IMR-90 (cell line): ENCODE measurements at regions not wholly inside any gene's neighbourhood (a gene's known extent, or its start where the extent isn't known, plus 50 kb on each side); places are given as distances from the start of the nearest gene placed in this dataset.

Experiments
- ATAC-seq: fragments of 200-7000 bp; cut with Tn5 transposase; 2 replicates; pipeline ENCODE4 v1.9.1; 2020; ENCODE audit warnings: low read depth, mild to moderate bottlenecking, moderate library complexity
- BruUV-seq: library from RNA; stranded (reverse); fragments of 400-500 nt; replicated peaks from 2 replicates; lab custom pipeline; 2021; lab: Mats Ljungman, UMichigan
- CTCF ChIA-PET: fragments of 300-600 bp; formaldehyde crosslinking; extraction: SDS; loops from one replicate; lab custom pipeline; 2021; ENCODE audit warnings: antibody characterized with exemption; lab: Yijun Ruan, JAX
- POLR2A ChIA-PET: fragments of 300-600 bp; sonication (Branson Sonifier 250); formaldehyde crosslinking; loops from one replicate; lab custom pipeline; 2022; ENCODE audit warnings: antibody characterized with exemption; ENCODE audit not compliant: unreplicated experiment; lab: Charles Lee
- DNase-seq: peaks from one replicate; pipeline ENCODE4 v3.0.0; 2013
- H2AFZ ChIP-seq: replicated peaks from 2 replicates; pipeline ENCODE3; 2013; ENCODE audit warnings: low read length, mild to moderate bottlenecking; ENCODE audit not compliant: poor library complexity
- H2AK5ac ChIP-seq: 2 replicates; pipeline ENCODE4 v1.6.1; 2013; ENCODE audit warnings: low read depth, low read length, inconsistent platforms
- H2AK9ac ChIP-seq: replicated peaks from 2 replicates; pipeline ENCODE3; 2013; ENCODE audit warnings: mild to moderate bottlenecking, low read depth, low read length, moderate library complexity; ENCODE audit not compliant: poor library complexity
- H2BK120ac ChIP-seq: 2 replicates; pipeline ENCODE4 v1.6.1; 2013; ENCODE audit warnings: low read depth, low read length, inconsistent platforms
- H2BK15ac ChIP-seq: 3 replicates; pipeline ENCODE4 v1.6.1; 2013; ENCODE audit warnings: low read depth, low read length, inconsistent platforms
- H2BK20ac ChIP-seq: 2 replicates; pipeline ENCODE4 v1.6.1; 2013; ENCODE audit warnings: low read depth, mild to moderate bottlenecking, inconsistent platforms, low read length, moderate library complexity
- H2BK5ac ChIP-seq: 2 replicates; pipeline ENCODE4 v1.6.1; 2013; ENCODE audit warnings: mild to moderate bottlenecking, low read depth, low read length, inconsistent platforms; ENCODE audit not compliant: poor library complexity, severe bottlenecking
- H3K14ac ChIP-seq: replicated peaks from 2 replicates; pipeline ENCODE4 v1.6.1; 2013; ENCODE audit warnings: low read depth, low read length, inconsistent platforms
- H3K18ac ChIP-seq: 2 replicates; pipeline ENCODE4 v1.6.1; 2013; ENCODE audit warnings: low read depth, low read length, control low read depth
- H3K23ac ChIP-seq: 2 replicates; pipeline ENCODE4 v1.6.1; 2013; ENCODE audit warnings: low read depth, low read length, inconsistent platforms
- H3K27ac ChIP-seq: 2 replicates; pipeline ENCODE4 v1.5.1; 2013; ENCODE audit warnings: mild to moderate bottlenecking, control low read depth, low read length; ENCODE audit not compliant: insufficient read depth
- H3K27me3 ChIP-seq: 2 replicates; pipeline ENCODE4 v1.6.1; 2013; ENCODE audit warnings: low read length; ENCODE audit not compliant: control insufficient read depth, insufficient read depth
- H3K36me3 ChIP-seq: 2 replicates; pipeline ENCODE4 v1.6.1; 2013; ENCODE audit warnings: low read length, mixed read lengths; ENCODE audit not compliant: control insufficient read depth, insufficient read depth
- H3K4ac ChIP-seq: 2 replicates; pipeline ENCODE4 v1.6.1; 2013; ENCODE audit warnings: low read depth, low read length, inconsistent platforms
- H3K4me1 ChIP-seq: 2 replicates; pipeline ENCODE4 v1.6.1; 2013; ENCODE audit warnings: low read length, mixed read lengths; ENCODE audit not compliant: control insufficient read depth, insufficient read depth
- H3K4me2 ChIP-seq: 2 replicates; pipeline ENCODE4 v1.6.1; 2013; ENCODE audit warnings: low read depth, mild to moderate bottlenecking, control low read depth, low read length, moderate library complexity
- H3K4me3 ChIP-seq: 2 replicates; pipeline ENCODE4 v1.5.1; 2013; ENCODE audit warnings: low read depth, mild to moderate bottlenecking, control low read depth, low read length, moderate library complexity; ENCODE audit not compliant: insufficient read depth
- H3K56ac ChIP-seq: 2 replicates; pipeline ENCODE4 v1.6.1; 2013; ENCODE audit warnings: low read length, inconsistent platforms; ENCODE audit not compliant: insufficient read depth; ENCODE audit errors: extremely low read depth
- H3K79me1 ChIP-seq, 2 experiments: 2 replicates each; pipeline ENCODE4 v1.6.1; 2013; ENCODE audit warnings: low read length in 2 of 2, inconsistent platforms in 1 of 2, low read depth in 1 of 2
- H3K9ac ChIP-seq: 2 replicates; pipeline ENCODE4 v1.6.1; 2013; ENCODE audit warnings: low read depth, low read length, control low read depth
- H3K9me1 ChIP-seq: 2 replicates; pipeline ENCODE4 v1.6.1; 2013; ENCODE audit warnings: low read length, inconsistent platforms; ENCODE audit not compliant: insufficient read depth
- H3K9me3 ChIP-seq: 2 replicates; pipeline ENCODE4 v1.6.1; 2013; ENCODE audit warnings: low read length; ENCODE audit not compliant: control insufficient read depth, insufficient read depth
- H4K20me1 ChIP-seq: 2 replicates; pipeline ENCODE4 v1.6.1; 2013; ENCODE audit warnings: low read length, inconsistent platforms; ENCODE audit not compliant: insufficient read depth
- H4K5ac ChIP-seq: 2 replicates; pipeline ENCODE4 v1.6.1; 2013; ENCODE audit warnings: mild to moderate bottlenecking, low read depth, low read length, control low read depth
- H4K8ac ChIP-seq, 2 experiments: 2 replicates each; pipeline ENCODE4 v1.6.1; 2013; ENCODE audit warnings: low read depth in 2 of 2, low read length in 2 of 2, control low read depth in 1 of 2, inconsistent platforms in 1 of 2
- H4K91ac ChIP-seq: 2 replicates; pipeline ENCODE4 v1.6.1; 2013; ENCODE audit warnings: low read depth, low read length, inconsistent platforms; ENCODE audit not compliant: insufficient read depth
- CEBPB ChIP-seq: IDR thresholded peaks from 2 replicates; pipeline ENCODE4 v1.6.1; 2012; ENCODE audit warnings: low read depth, low read length, improper control_type of control experiment
- MAFK ChIP-seq: IDR thresholded peaks from 2 replicates; pipeline ENCODE4 v1.6.1; 2012; ENCODE audit warnings: low read depth, low read length, improper control_type of control experiment
- MAZ ChIP-seq: IDR thresholded peaks from 2 replicates; pipeline ENCODE4 v1.6.1; 2012; ENCODE audit warnings: low read depth, mild to moderate bottlenecking, low read length, improper control_type of control experiment, moderate library complexity, borderline replicate concordance
- NFE2L2 ChIP-seq: fragments of 150-350 bp; IDR thresholded peaks from 2 replicates; pipeline ENCODE4 v1.6.1; 2016; ENCODE audit warnings: low read depth, mild to moderate bottlenecking, low read length
- RAD21 ChIP-seq: IDR thresholded peaks from 2 replicates; pipeline ENCODE4 v1.6.1; 2012; ENCODE audit warnings: low read length, improper control_type of control experiment
- WGBS, 2 experiments: methylation state at CpG; one replicate each; pipeline versions ENCODE4 v1.1.5 to v1.1.7; 2013; ENCODE audit warnings: missing lambda C conversion rate in 2 of 2; ENCODE audit not compliant: insufficient read length in 1 of 2; ENCODE audit errors: extremely low coverage in 2 of 2; 5-methylcytosine and 5-hydroxymethylcytosine counted together
- dilution Hi-C: fragments of 300-500 bp; cut with HindIII; formaldehyde crosslinking; loops from one replicate; pipeline ENCODE4 v1.14.3; 2018; ENCODE audit warnings: low sequenced_read_pairs; ENCODE audit not compliant: unreplicated experiment
- in situ Hi-C: fragments of 300-500 bp; cut with MboI; formaldehyde crosslinking; loops from 3 replicates; pipeline ENCODE4 v1.14.3; 2019; ENCODE audit warnings: low sequenced_read_pairs, inconsistent platforms, mixed read lengths
- intact Hi-C: fragments of 100-400 bp; cut with micrococcal nuclease; formaldehyde crosslinking; loops from 2 replicates; pipeline ENCODE4 v1.10.0; 2022
- TF ChIP-seq, protein P1 (sequence below): fragments of 150-350 bp; IDR thresholded peaks from 2 replicates; pipeline ENCODE4 v1.6.1; 2016; ENCODE audit warnings: low read depth, mild to moderate bottlenecking, low read length, moderate library complexity, borderline replicate concordance

DNA sequence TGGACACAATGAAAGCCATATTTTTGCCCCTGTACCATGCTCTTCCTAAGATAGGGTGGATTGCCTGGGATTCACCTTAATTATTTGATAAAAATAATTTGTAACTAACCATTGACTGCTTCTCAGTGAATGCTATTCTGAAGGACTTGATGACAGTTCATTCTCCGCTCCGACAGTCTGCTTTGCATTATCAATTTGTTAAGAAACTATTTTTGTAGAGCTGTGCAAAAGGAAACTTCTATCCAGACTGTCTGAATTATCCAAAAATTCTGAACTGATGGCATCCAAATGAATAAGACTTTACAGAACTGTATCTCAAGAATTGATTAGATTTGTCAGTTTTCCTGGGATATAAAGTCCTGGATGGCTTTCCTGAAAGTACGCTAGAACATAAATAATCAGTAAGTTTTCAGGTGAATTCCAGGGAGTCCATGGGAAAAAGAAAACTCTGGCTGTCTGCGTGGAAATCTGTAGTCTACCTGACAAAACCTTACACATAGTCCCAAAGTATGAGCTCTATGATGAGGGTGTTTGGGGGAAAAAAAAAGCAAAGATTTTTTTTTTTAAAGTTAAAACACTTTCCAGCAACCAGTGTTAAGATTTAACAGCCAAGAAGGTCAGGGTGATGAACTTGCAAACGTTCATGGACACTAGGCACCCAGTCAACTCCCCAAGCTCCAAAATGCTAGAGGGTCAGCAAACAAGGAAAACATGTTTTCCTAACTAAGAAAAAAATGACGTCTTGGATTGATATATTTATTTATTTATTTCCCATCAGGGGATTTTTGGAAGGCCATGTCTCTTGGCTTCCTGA, 291.1 kb upstream of the TBX3 start:
- Histone ChIP-seq H3K23ac (no peak overlapping the region), H3K18ac (no peak overlapping the region), H3K4ac (no peak overlapping the region), H3K36me3 (no peaks in the 10 kb centered on the region), H3K9me1 (no peaks in the 10 kb centered on the region), H3K9ac (no peak overlapping the region), H3K14ac (no peak overlapping the region), H3K4me1 (no peaks in the 10 kb centered on the region), H2AK9ac (no peak overlapping the region), H4K91ac (no peak overlapping the region), H2BK120ac (no peak overlapping the region), H2AK5ac (no peak overlapping the region), H2BK15ac (0 out of 3 replicates have a peak overlapping the region, but pooled peaks have one; percentile 59), H3K4me3 (no peak overlapping the region), H3K27ac (no peak overlapping the region), H4K8ac (no peak overlapping the region), H3K4me2 (no peak overlapping the region), H2BK20ac (no peak overlapping the region), H2AFZ (no peak overlapping the region), H4K20me1 (no peaks in the 10 kb centered on the region), H3K9me3 (no peaks in the 10 kb centered on the region), H3K79me1 (no peaks in the 10 kb centered on the region), H4K5ac (no peak overlapping the region), H2BK5ac (no peak overlapping the region), H3K56ac (no peak overlapping the region), H3K27me3 (no peaks in the 10 kb centered on the region)
- CTCF ChIA-PET = interaction anchor here (0.6 kb wide), 1 partner anchor 276 kb away, joined by 3 read pairs; no protein-coding TSS in a partner anchor
- POLR2A ChIA-PET = no interaction called here
- TF ChIP-seq MAZ = no peak
- TF ChIP-seq MAFK = no peak
- no peak for TF ChIP-seq NFE2L2
- TF ChIP-seq, protein P1, sequence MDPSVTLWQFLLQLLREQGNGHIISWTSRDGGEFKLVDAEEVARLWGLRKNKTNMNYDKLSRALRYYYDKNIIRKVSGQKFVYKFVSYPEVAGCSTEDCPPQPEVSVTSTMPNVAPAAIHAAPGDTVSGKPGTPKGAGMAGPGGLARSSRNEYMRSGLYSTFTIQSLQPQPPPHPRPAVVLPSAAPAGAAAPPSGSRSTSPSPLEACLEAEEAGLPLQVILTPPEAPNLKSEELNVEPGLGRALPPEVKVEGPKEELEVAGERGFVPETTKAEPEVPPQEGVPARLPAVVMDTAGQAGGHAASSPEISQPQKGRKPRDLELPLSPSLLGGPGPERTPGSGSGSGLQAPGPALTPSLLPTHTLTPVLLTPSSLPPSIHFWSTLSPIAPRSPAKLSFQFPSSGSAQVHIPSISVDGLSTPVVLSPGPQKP = no peak
- no peak for TF ChIP-seq CEBPB
- no peak for TF ChIP-seq RAD21
- dilution Hi-C loops = no loop called here
- no peak for DNase-seq
- WGBS, 2 experiments = no CpG with 5 or more reads among the region's 6 CpGs
- BruUV-seq = no TSS peak
- intact Hi-C loops = loop anchor here (5.0 kb wide), 1 partner anchor 293 kb away; the partner anchor contains the start of gene TBX3
- in situ Hi-C loops = no loop called here
- ATAC-seq = no peak
